ENCODE measurements at regions not wholly inside any gene's neighbourhood (a gene's known extent, or its start where the extent isn't known, plus 50 kb on each side); places are given as distances from the start of the nearest gene placed in this dataset.

- BruUV-seq (replicated peaks), result no TSS peak
- Histone ChIP-seq H3K4me3 (ENCODE audit: low read depth, low read length, poor library complexity, severe bottlenecking) (no peak overlapping the region), H3K4me1 (ENCODE audit: insufficient read depth, low read length, poor library complexity, severe bottlenecking) (no peaks in the 10 kb centered on the region), H2AFZ (ENCODE audit: low read length) (no peak overlapping the region), H3K36me3 (ENCODE audit: insufficient read depth, low read length) (no peaks in the 10 kb centered on the region), H4K20me1 (ENCODE audit: insufficient read depth, low read length) (no peaks in the 10 kb centered on the region), H3K27ac (ENCODE audit: low read depth, low read length, poor library complexity, severe bottlenecking) (no peak overlapping the region), H3K4me2 (ENCODE audit: low read length) (no peak overlapping the region), H3K9me2 (ENCODE audit: insufficient read depth, low read length) (no peaks in the 10 kb centered on the region), H3K9me3 (ENCODE audit: low read length) (no peaks in the 10 kb centered on the region), H3K79me2 (ENCODE audit: insufficient read depth, low read depth, low read length) (no peaks in the 10 kb centered on the region)
- CTCF ChIA-PET (ENCODE audit: unreplicated experiment), result no interaction called here
- intact Hi-C loops (cut with micrococcal nuclease; ENCODE audit: unreplicated experiment), result no loop called here
- no peak for DNase-seq (ENCODE audit: low spot score)
- POLR2A ChIA-PET, result interaction anchor here (1.0 kb wide), 1 partner anchor 251 kb away, joined by 3 read pairs; no protein-coding TSS in a partner anchor
- no peak for TF ChIP-seq EZH2phosphoT487 (IDR thresholded peaks at IDR 0.05; ENCODE audit: borderline replicate concordance, low read depth, low read length)
- TF ChIP-seq, protein P1, sequence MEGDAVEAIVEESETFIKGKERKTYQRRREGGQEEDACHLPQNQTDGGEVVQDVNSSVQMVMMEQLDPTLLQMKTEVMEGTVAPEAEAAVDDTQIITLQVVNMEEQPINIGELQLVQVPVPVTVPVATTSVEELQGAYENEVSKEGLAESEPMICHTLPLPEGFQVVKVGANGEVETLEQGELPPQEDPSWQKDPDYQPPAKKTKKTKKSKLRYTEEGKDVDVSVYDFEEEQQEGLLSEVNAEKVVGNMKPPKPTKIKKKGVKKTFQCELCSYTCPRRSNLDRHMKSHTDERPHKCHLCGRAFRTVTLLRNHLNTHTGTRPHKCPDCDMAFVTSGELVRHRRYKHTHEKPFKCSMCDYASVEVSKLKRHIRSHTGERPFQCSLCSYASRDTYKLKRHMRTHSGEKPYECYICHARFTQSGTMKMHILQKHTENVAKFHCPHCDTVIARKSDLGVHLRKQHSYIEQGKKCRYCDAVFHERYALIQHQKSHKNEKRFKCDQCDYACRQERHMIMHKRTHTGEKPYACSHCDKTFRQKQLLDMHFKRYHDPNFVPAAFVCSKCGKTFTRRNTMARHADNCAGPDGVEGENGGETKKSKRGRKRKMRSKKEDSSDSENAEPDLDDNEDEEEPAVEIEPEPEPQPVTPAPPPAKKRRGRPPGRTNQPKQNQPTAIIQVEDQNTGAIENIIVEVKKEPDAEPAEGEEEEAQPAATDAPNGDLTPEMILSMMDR (conservative IDR thresholded peaks at IDR 0.05; ENCODE audit: low read length), result no peak
Measured at GRCh38 chr2:212905640-212906201, 245.7 kb downstream of the IKZF2 start.

DNA sequence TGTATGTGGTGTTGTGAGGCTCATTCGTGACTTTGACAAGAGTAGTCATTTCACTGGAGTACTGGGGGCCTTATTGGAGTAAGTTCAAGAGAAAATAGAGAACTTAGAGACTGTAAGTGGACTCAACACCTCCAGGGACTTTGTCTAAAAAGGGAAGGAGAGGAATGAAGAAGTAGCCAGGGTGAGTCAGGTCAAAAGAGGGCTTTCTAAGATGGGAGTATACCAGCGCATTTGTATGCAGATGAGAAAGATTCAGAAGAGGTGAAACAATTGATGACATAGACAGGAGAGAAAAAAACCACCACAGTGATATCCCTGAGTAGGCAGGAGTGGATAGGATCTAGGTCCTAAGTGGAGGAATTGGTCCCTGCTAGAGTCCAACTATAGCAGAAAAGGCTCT is 246.8 kb downstream of the IKZF2 start:
- BruUV-seq (replicated peaks), result no TSS peak
- CTCF ChIA-PET (ENCODE audit: unreplicated experiment), result no interaction called here

DNA sequence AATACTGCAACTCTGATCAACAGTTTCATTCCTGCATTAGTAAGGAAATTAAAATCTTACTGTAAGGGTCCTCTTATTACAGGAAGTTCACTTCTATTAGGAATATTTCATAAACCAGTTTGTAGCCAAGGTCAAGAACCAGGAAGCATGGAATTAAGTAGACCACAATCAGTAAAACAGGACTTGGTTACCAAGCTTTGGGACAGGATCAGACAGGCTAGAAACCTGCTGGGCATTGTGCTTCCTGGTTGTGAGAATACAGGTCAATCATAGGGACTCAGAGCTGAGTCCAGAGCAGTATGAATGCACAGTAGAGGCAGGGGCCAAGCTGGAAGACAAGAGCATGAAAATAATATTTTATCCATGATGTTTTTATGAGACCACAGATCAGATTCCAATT is 248.0 kb downstream of the IKZF2 start:
- Histone ChIP-seq H4K20me1 (ENCODE audit: insufficient read depth, low read length) (no peaks in the 10 kb centered on the region), H3K4me3 (ENCODE audit: low read depth, low read length, poor library complexity, severe bottlenecking) (no peak overlapping the region), H3K9me3 (ENCODE audit: low read length) (no peaks in the 10 kb centered on the region), H2AFZ (ENCODE audit: low read length) (no peak overlapping the region), H3K79me2 (ENCODE audit: insufficient read depth, low read depth, low read length) (no peaks in the 10 kb centered on the region), H3K36me3 (ENCODE audit: insufficient read depth, low read length) (no peaks in the 10 kb centered on the region), H3K4me2 (ENCODE audit: low read length) (no peak overlapping the region), H3K9me2 (ENCODE audit: insufficient read depth, low read length) (no peaks in the 10 kb centered on the region), H3K27ac (ENCODE audit: low read depth, low read length, poor library complexity, severe bottlenecking) (no peak overlapping the region), H3K4me1 (ENCODE audit: insufficient read depth, low read length, poor library complexity, severe bottlenecking) (no peaks in the 10 kb centered on the region)
- ChIA-PET POLR2A (interaction anchor here (0.7 kb wide), 1 partner anchor 11 kb away, joined by 3 read pairs; no protein-coding TSS in a partner anchor), CTCF (ENCODE audit: unreplicated experiment) (no interaction called here)
- DNase-seq (ENCODE audit: low spot score), result no peak
- intact Hi-C loops (cut with micrococcal nuclease; ENCODE audit: unreplicated experiment), result no loop called here
- BruUV-seq (replicated peaks), result no TSS peak
- TF ChIP-seq, protein P1 (conservative IDR thresholded peaks at IDR 0.05; ENCODE audit: low read length), result no peak
- TF ChIP-seq EZH2phosphoT487 (IDR thresholded peaks at IDR 0.05; ENCODE audit: borderline replicate concordance, low read depth, low read length), result no peak

More for the DNA sequence above, 246.8 kb downstream of the IKZF2 start:
- intact Hi-C loops (cut with micrococcal nuclease; ENCODE audit: unreplicated experiment), result no loop called here
- Histone ChIP-seq H3K4me2 (ENCODE audit: low read length) (no peak overlapping the region), H2AFZ (ENCODE audit: low read length) (no peak overlapping the region), H3K4me3 (ENCODE audit: low read depth, low read length, poor library complexity, severe bottlenecking) (no peak overlapping the region), H4K20me1 (ENCODE audit: insufficient read depth, low read length) (no peaks in the 10 kb centered on the region), H3K36me3 (ENCODE audit: insufficient read depth, low read length) (no peaks in the 10 kb centered on the region), H3K4me1 (ENCODE audit: insufficient read depth, low read length, poor library complexity, severe bottlenecking) (no peaks in the 10 kb centered on the region), H3K79me2 (ENCODE audit: insufficient read depth, low read depth, low read length) (no peaks in the 10 kb centered on the region), H3K27ac (ENCODE audit: low read depth, low read length, poor library complexity, severe bottlenecking) (no peak overlapping the region), H3K9me3 (ENCODE audit: low read length) (no peaks in the 10 kb centered on the region), H3K9me2 (ENCODE audit: insufficient read depth, low read length) (no peaks in the 10 kb centered on the region)
- TF ChIP-seq, protein P1 (conservative IDR thresholded peaks at IDR 0.05; ENCODE audit: low read length), result no peak
- no peak for TF ChIP-seq EZH2phosphoT487 (IDR thresholded peaks at IDR 0.05; ENCODE audit: borderline replicate concordance, low read depth, low read length)
- POLR2A ChIA-PET, result no interaction called here
- no peak for DNase-seq (ENCODE audit: low spot score)
